ENCODE measurements at regions not wholly inside any gene's neighbourhood (a gene's known extent, or its start where the extent isn't known, plus 50 kb on each side); places are given as distances from the start of the nearest gene placed in this dataset.

DNA sequence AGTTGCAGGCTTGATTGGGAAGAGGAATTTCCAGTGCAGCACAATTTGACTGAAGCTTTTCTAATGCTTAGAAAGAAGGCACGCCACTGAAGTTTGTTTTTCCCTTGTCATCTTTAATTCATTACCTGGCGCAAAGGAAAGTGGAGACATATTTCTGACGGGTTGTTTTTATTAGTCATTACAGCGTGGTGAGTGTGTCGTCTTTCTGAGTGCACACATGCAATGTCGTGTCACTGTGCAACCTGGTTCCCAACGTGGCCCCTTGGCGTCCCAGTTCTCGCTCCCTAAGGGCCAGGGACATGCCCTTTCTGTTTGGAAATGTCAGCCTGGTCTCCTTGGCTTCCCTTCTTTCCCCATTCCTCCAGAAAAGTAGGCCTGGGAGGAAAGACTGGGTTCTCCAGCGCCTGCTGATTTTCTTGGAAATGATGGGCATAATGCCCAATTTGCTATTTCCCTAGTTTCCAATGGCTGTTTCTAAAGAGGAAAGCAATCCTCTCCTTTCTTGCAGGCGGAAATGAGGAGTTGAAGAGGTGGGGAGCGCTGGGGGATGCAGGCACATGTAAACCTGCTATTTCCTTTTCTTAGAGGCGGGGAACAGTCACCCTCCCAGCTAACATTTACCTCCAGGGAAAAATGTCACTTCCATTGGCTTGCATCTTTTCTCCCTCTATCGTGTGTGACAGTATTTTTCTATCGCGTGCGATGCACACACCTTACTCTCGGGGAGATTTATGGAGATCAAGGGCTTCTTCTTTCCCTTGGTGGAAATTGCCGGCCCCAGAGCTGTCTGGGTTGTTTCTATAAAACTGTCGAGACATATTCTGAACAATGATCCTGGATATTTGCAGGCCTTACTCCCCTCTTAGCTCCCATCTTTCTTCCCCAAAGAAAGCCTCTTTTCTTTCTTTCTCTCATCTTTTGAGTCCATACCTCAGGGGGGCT is 249.8 kb downstream of the ARHGAP12 start:
- Mint-ChIP-seq H3K27ac (ENCODE audit: unreplicated experiment) (peak overlapping the region; percentile 14), H3K27me3 (ENCODE audit: unreplicated experiment) (peaks cover 4% of the 10 kb centered on the region), H3K4me1 (ENCODE audit: low read depth, unreplicated experiment) (peaks cover 4% of the 10 kb centered on the region), H3K4me3 (ENCODE audit: unreplicated experiment) (no peak overlapping the region), H3K9me3 (ENCODE audit: unreplicated experiment) (peaks cover 8% of the 10 kb centered on the region), H3K36me3 (ENCODE audit: unreplicated experiment) (peaks cover 28% of the 10 kb centered on the region)
- TF ChIP-seq, protein P1, sequence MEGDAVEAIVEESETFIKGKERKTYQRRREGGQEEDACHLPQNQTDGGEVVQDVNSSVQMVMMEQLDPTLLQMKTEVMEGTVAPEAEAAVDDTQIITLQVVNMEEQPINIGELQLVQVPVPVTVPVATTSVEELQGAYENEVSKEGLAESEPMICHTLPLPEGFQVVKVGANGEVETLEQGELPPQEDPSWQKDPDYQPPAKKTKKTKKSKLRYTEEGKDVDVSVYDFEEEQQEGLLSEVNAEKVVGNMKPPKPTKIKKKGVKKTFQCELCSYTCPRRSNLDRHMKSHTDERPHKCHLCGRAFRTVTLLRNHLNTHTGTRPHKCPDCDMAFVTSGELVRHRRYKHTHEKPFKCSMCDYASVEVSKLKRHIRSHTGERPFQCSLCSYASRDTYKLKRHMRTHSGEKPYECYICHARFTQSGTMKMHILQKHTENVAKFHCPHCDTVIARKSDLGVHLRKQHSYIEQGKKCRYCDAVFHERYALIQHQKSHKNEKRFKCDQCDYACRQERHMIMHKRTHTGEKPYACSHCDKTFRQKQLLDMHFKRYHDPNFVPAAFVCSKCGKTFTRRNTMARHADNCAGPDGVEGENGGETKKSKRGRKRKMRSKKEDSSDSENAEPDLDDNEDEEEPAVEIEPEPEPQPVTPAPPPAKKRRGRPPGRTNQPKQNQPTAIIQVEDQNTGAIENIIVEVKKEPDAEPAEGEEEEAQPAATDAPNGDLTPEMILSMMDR (IDR thresholded peaks at IDR 0.05; ENCODE audit: partially characterized antibody, unreplicated experiment), result no peak
- no peak for DNase-seq

- H3K27me3 Mint-ChIP-seq (ENCODE audit: unreplicated experiment), result peaks cover 4% of the 10 kb centered on the region
- no peak overlapping the region for H3K27ac Mint-ChIP-seq (ENCODE audit: unreplicated experiment)
- TF ChIP-seq, protein P1 (IDR thresholded peaks at IDR 0.05; ENCODE audit: partially characterized antibody, unreplicated experiment), result no peak
- DNase-seq, result no peak
- H3K36me3 Mint-ChIP-seq (ENCODE audit: unreplicated experiment), result peaks cover 21% of the 10 kb centered on the region
- H3K4me3 Mint-ChIP-seq (ENCODE audit: unreplicated experiment), result no peak overlapping the region
- peaks cover 8% of the 10 kb centered on the region for H3K9me3 Mint-ChIP-seq (ENCODE audit: unreplicated experiment)
- H3K4me1 Mint-ChIP-seq (ENCODE audit: low read depth, unreplicated experiment), result peaks cover 4% of the 10 kb centered on the region
Observed at GRCh38 chr10:31678139-31678536, 250.5 kb downstream of the ARHGAP12 start.

- peaks cover 19% of the 10 kb centered on the region for H3K36me3 Mint-ChIP-seq (ENCODE audit: unreplicated experiment)
- peak overlapping the region; percentile 66 for H3K27ac Mint-ChIP-seq (ENCODE audit: unreplicated experiment)
- no peak for DNase-seq
- H3K4me3 Mint-ChIP-seq (ENCODE audit: unreplicated experiment), result no peak overlapping the region
- peaks cover 4% of the 10 kb centered on the region for H3K27me3 Mint-ChIP-seq (ENCODE audit: unreplicated experiment)
- TF ChIP-seq, protein P1 (IDR thresholded peaks at IDR 0.05; ENCODE audit: partially characterized antibody, unreplicated experiment), result no peak
- H3K4me1 Mint-ChIP-seq (ENCODE audit: low read depth, unreplicated experiment), result peaks cover 4% of the 10 kb centered on the region
- peaks cover 8% of the 10 kb centered on the region for H3K9me3 Mint-ChIP-seq (ENCODE audit: unreplicated experiment)
Observed at GRCh38 chr10:31677195-31678138, 251.2 kb downstream of the ARHGAP12 start.

- Mint-ChIP-seq H3K36me3 (ENCODE audit: unreplicated experiment) (peaks cover 25% of the 10 kb centered on the region), H3K9me3 (ENCODE audit: unreplicated experiment) (peaks cover 7% of the 10 kb centered on the region), H3K4me1 (ENCODE audit: low read depth, unreplicated experiment) (peaks cover 4% of the 10 kb centered on the region), H3K4me3 (ENCODE audit: unreplicated experiment) (no peak overlapping the region), H3K27me3 (ENCODE audit: unreplicated experiment) (peaks cover 4% of the 10 kb centered on the region), H3K27ac (ENCODE audit: unreplicated experiment) (no peak overlapping the region)
- TF ChIP-seq, protein P1 (IDR thresholded peaks at IDR 0.05; ENCODE audit: partially characterized antibody, unreplicated experiment), result no peak
- DNase-seq, result no peak
Observed at GRCh38 chr10:31675726-31676125, 252.9 kb downstream of the ARHGAP12 start.

Measured in glutamatergic neuron (in vitro differentiated cells).